HG03064 (cell line): ENCODE measurements at regions not wholly inside any gene's neighbourhood (a gene's known extent, or its start where the extent isn't known, plus 50 kb on each side); places are given as distances from the start of the nearest gene placed in this dataset.
A peak's percentile ranks its signal among the peaks of the same experiment; 100 is the strongest.
"Not testable (repeated sequence)": the region's sequence is repeated elsewhere in the genome, so short reads cannot be mapped to it uniquely, and the experiment has no call there.

Experiments
- ATAC-seq: cut with Tn5 transposase; IDR thresholded peaks from one replicate; pipeline ENCODE4 v1.9.1; 2021; ENCODE audit warnings: low read depth; ENCODE audit not compliant: unreplicated experiment

DNA sequence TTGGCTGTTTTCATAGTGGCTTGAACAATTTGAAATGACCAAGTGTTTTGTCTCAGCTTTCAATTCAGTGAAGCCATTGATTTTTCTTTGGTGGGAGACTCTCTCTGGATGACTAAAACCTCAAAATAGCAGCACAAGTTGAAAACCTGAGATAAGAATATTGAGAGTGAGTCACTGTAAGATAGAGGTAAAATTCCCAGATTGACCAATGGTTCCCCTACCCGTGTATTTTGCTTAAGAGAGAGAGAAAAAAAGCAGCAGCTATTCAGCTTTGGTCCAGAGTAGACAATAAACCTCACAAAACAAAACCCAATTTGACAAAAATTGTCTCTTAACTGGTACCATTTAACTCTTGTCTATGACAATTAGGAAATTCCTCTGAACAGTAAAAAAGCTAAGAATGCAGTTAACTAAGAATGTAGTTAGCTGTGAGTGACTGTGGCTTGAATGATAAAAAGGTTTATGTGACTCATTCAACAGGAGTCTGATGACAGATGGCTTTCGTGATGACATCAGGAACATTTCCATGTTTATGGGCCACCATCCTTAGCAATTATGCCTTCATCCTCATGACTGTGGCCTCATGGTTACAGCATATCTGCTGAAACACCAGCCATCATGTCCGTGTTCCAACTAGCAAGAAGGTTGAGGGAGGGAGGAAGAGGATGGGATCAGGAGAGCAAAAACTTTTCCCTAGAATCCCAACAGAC, 356.9 kb downstream of the NDFIP2 start:
- ATAC-seq: no peak

DNA sequence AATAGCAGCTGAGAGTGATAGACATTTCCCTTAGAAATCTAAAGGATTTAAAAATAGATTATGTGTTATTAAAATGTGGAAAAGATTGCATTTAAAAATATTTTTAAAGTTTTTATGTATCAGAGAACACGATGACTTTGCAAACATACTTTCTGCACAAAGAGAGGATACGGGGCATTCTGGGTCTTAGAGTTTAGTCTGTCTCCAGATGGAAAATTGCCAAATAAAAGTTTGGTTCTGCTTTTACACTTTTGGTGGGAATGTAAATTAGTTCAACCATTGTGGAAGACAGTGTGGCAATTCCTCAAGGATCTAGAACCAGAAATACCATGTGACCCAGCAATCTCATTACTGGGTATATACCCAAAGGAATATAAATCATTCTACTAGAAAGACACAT, 355.2 kb downstream of the NDFIP2 start:
- not testable (repeated sequence) for ATAC-seq

DNA sequence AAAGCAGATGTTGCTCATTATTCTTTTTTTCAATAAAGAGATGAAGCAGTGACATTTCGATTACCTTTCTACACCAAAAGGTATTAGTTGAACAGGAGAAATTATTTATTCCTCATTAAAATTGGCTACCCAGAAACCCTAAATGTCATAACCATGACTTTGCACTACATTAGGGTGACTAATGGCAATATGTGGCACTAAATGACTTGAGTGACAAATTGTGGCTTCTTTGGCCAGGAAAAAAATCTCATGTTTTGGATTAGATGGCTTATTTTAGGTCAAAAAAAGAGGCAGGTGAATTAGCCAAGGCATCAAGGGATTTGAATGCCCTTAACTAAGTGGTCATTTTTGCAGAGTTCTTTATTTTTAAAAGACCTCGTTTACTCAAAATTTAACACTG, 353.9 kb downstream of the NDFIP2 start:
- no peak for ATAC-seq

DNA sequence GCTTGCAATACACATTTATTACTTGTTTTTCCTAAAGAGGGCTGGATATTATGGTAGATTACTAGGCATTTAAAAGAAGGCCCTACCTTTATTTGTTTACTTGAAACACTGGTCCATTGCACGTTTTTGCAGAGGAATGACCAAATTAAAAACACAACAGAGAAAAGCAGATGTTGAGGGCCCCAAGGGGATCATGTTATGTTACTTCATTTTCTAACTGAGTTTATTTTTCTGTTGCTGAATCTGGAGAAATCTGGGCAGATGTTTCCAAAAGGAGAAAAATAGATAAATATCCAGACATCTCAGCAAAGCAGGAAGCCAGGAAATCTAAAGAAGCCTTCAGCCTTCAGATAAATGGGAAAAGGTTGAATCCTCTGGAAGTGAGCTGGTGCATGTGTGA, 353.0 kb downstream of the NDFIP2 start:
- no peak for ATAC-seq

GRCh38 chr13:79831556-79831955, 350.6 kb downstream of the NDFIP2 start:
- ATAC-seq: no peak

- no peak for ATAC-seq
Observed at GRCh38 chr13:79830945-79831344, 350.0 kb downstream of the NDFIP2 start.

DNA sequence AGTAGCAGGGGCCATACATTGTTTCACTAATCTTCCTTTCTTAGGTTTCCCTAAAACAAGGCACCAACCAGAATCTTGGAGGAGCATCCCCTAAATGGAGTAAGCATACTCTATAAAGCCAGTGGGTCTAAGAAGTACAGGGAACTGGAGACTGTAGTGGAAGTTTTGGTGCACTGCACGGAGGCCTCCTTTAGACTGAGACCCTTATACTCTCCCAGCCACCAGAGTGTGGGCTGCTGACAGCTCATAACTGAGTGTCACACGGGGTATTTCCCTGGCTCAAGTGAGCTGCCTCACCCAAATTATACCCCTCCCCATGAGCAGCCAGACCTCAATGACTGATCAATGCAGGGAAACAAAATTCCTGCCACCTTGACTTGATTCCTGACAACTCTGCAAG, 349.5 kb downstream of the NDFIP2 start:
- ATAC-seq: no peak

DNA sequence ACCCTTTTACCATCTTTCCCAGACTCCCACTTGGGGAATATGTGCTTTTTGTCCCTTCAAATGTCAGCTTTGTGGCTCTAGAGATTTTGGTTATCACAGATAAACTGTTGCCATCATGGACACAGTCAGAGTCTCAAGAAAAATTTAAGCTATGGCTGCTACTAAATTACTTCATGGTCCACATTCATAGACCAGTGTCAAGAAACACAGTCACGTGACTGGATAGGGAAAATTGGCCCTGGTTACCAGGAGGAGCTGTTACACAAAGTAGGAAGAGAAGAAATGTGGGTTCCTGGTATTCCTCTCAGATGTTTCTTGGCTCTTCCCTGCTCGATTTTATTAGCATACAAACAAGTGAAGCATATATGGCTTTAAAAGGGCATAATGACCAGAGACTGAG, 348.9 kb downstream of the NDFIP2 start:
- no peak for ATAC-seq

DNA sequence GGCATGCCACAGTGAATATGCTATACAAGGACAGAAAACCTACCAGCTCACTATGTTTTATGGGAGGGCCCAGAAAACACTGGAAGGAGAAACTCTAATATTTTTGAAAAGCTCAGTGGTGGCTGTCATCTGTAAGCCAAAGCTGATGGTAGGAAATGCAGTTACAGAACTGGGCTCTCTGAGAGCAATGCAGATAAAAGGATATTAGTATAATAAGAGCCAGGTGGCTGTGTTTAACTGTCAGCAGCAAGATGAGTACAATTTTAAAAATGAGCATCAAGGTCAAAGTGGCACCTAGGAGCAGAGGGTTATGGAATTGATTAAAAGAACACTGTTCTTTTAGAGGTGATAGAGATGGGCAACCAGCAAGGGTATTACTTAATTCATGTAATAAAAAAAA, 345.0 kb downstream of the NDFIP2 start:
- ATAC-seq: no peak

GRCh38 chr13:79815041-79815440, 334.1 kb downstream of the NDFIP2 start:
- no peak for ATAC-seq

DNA sequence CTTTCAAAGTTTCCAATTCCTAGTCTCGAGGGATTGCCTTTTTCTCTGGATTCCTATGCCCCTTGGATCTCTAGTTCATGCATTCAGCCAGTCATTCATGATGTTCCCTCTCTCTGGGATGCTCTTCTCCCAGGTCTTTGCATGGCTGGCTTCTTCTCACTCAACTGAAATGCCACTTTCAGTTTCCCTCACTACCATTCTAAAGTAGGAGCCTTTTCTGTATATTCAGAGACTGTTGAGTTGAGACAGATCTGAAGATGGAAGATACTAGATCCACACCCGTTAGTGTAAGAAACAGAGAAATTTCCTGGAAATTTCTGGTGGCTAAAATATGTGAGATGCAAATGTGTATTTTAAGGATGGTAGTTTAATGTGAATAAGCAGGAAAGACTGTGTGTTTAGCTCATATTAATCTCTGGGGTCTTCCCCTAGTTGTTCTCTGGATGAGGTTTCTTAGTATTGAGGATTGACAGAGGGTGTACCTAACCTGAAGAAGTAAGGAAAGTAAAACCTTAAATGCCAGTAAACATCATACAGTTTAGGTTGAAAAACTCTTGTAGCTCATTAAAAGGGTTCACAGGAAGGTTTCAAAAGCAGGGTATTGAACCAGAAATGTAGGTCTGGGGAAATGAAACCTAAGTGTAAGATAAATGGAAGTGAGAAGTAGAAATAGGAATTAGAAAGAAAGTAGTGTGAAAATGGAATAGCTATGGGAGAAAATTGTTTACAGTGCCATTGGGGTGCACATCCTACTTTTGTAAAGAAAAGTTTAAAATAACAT, 331.3 kb downstream of the NDFIP2 start:
- ATAC-seq: peak; percentile 80

DNA sequence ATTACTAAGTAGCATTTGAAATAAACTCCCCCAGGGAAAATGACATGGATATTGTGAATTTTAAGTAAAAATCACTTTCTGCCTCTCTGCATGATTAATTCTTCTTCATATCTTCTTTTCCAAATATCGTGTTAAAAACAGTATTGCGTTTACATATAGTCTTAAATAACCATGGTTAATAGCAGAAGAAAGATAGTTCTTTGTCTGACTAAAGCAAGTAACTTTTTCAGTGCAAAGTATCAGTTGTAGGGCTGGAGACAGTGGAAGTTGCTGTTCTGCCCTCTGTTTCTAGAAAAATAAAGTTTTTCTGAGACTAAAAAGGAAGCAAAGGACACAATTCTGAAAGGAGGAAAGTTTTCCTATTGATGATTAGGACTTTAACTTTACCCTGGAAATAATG, 330.2 kb downstream of the NDFIP2 start:
- no peak for ATAC-seq

GRCh38 chr13:79810669-79811068, 329.7 kb downstream of the NDFIP2 start:
- ATAC-seq: no peak

DNA sequence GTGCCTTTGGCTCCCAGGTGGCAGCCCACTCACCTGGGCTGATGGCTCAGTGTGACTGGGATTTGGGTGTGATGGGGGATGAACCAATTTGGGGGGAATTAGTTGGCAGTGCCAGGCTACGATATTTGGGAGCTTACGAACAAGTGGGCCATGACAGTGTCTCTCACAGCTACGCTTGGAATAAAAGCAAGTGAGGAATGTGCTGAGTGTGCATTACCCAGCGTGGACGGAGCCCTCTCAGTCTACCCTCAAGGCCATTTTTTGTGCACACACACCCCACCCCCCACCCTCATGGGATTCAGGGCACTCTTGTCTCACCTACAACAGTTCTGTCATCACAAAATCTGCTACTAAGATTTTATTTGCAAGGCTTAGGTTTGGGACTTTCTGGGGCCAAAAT, 329.1 kb downstream of the NDFIP2 start:
- ATAC-seq: no peak

DNA sequence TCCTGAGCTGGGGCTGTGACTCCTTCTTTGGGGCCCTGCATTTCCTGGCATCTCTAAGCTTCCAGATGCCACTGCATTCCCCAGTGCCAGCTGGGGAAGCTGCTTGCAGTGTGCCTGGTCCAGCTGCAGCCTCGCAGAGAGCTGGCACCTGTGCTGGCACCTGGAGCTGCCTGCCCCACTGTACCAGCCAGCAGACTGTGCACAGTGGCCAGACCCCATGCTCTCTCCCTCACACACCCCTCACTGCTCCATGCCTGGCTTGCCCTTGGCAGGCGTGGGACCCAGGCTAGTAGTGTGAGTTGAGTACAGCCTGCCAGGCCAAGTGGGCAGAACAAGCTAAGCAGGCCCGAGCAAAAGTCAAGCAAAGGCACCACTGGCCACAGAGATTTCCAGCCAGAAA, 327.5 kb downstream of the NDFIP2 start:
- no peak for ATAC-seq

DNA sequence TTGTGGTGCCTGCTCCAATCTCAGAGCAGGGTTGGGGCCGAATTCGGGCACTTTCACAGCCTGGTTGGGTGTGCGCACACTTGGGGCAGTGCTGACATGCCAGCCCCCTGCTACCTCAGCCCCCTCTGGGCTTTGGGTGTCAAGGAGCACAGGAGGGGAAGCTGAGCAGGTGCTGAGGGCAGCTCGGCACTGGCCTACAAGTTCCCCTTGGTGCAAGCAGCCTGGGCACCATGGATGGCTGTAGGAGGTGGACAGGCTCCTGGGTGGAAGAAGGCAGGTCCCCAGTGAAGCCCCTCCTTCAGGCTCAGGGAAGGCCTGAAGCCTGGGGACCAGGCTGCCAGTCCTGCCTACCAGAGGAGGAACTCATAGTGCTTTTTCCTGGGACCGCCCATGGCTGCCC, 326.6 kb downstream of the NDFIP2 start:
- ATAC-seq: no peak

GRCh38 chr13:79806821-79807220, 325.9 kb downstream of the NDFIP2 start:
- no peak for ATAC-seq

- ATAC-seq: no peak
Observed at GRCh38 chr13:79805317-79805716, 324.4 kb downstream of the NDFIP2 start.

DNA sequence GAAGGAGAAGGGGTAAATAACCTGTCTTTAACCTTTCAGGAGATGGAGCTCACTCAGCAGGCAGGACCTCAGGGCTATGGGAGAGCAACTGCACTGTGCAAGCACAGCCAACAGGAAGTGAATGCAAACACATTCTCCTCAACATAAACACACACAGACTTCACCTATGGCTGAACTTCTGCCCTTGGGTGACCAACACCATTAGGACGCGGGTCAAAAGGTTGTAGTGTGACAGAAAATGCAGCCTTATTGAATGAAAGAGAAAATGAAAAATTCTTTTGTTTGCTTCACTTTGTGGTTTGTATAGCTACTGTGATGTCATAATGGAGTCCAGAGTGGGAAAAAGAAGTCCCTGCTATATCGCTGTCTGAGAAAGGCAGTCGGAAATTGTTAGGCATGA, 323.0 kb downstream of the NDFIP2 start:
- ATAC-seq: no peak

GRCh38 chr13:79803296-79803695, 322.3 kb downstream of the NDFIP2 start:
- ATAC-seq: no peak

GRCh38 chr13:79802389-79803085, 321.6 kb downstream of the NDFIP2 start:
- no peak for ATAC-seq
